HL-60 (cell line): ENCODE measurements at regions not wholly inside any gene's neighbourhood (a gene's known extent, or its start where the extent isn't known, plus 50 kb on each side); places are given as distances from the start of the nearest gene placed in this dataset.

ENCODE experiments used
- DNase-seq, 2 experiments: peaks; one replicate each; pipeline ENCODE4 v3.0.0-alpha.2; 2010 to 2020; ENCODE audit warnings: low read depth in 1 of 2, low spot score in 1 of 2
- H3K27ac ChIP-seq: fragments of 250-450 bp; sonication (Bioruptor Pico); replicated peaks from 2 replicates; pipeline ENCODE4 v1.5.1; 2020; ENCODE audit warnings: mild to moderate bottlenecking, moderate library complexity
- H3K27me3 ChIP-seq: fragments of 250-450 bp; sonication (Bioruptor Pico); 2 replicates; pipeline ENCODE4 v1.5.1; 2021; ENCODE audit warnings: mild to moderate bottlenecking, moderate library complexity; ENCODE audit not compliant: insufficient read depth, poor library complexity, severe bottlenecking
- H3K4me3 ChIP-seq: replicated peaks from 2 replicates; pipeline ENCODE4 v1.5.1; 2011; ENCODE audit warnings: mild to moderate bottlenecking, control low read depth, low read length; ENCODE audit not compliant: insufficient read depth
- CTCF ChIP-seq: IDR thresholded peaks from one replicate; pipeline ENCODE4 v1.5.1; 2011; ENCODE audit warnings: low read length, control low read depth, inconsistent platforms; ENCODE audit not compliant: insufficient read depth
- GABPA ChIP-seq: IDR thresholded peaks from 2 replicates; pipeline ENCODE4 v1.6.1; 2012; ENCODE audit warnings: low read depth
- POLR2AphosphoS5 ChIP-seq: IDR thresholded peaks from 2 replicates; pipeline ENCODE4 v1.6.1; 2012; ENCODE audit warnings: low read depth
- REST ChIP-seq: IDR thresholded peaks from 2 replicates; pipeline ENCODE4 v1.6.1; 2012; ENCODE audit warnings: low read depth; ENCODE audit not compliant: insufficient replicate concordance
- SPI1 ChIP-seq: IDR thresholded peaks from 2 replicates; pipeline ENCODE4 v1.6.1; 2012; ENCODE audit warnings: low read depth, mild to moderate bottlenecking, borderline replicate concordance

DNA sequence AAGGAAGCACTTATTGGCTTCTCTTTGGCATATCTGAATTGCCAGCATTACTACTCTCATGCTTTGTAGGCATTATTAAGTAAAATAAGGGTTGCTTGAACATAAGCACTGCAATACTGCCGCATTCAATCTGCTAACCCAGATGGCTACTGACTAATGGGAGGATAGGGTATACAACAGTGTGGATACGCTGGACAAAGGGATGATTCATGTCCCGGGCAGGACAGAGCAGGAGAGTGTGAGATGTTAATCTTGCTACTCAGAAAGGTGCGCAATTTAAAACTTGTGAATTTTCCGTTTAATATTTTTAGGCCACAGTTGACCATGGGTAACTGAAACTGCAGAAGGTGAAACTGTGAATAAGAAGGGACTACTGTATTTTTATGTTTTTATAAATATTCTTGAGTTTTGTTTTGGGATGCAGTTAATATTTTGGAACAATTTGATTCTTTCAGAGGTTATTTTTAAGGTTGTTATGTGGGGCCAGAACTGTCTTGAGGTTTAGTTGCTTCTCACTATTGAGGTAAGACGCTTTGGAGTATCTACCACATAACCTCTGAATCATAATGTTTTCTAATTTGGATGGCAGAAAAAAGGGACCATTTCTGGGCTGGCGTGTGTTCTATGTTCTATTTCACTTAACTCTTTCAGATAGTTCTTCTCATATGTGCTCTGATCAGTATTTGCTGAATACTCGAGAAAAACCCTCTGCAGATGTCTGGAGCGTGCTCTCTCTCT, 75.7 kb upstream of the SYPL1 start:
- H3K27ac ChIP-seq, result no peak overlapping the region
- no peak for DNase-seq
- peaks cover 2% of the 10 kb centered on the region for H3K27me3 ChIP-seq
- TF ChIP-seq REST, result no peak
- TF ChIP-seq CTCF, result no peak
- no peak for TF ChIP-seq POLR2AphosphoS5
- no peak for TF ChIP-seq GABPA
- no peak for TF ChIP-seq SPI1
- no peak overlapping the region for H3K4me3 ChIP-seq

- DNase-seq, result no peak
- Histone ChIP-seq H3K4me3 (no peak overlapping the region), H3K27ac (no peak overlapping the region), H3K27me3 (no peaks in the 10 kb centered on the region)
- TF ChIP-seq GABPA, result no peak
- TF ChIP-seq SPI1, result no peak
- TF ChIP-seq REST, result no peak
- no peak for TF ChIP-seq CTCF
- TF ChIP-seq POLR2AphosphoS5, result no peak
Measured at GRCh38 chr7:106185719-106186118, 73.6 kb upstream of the SYPL1 start.

DNA sequence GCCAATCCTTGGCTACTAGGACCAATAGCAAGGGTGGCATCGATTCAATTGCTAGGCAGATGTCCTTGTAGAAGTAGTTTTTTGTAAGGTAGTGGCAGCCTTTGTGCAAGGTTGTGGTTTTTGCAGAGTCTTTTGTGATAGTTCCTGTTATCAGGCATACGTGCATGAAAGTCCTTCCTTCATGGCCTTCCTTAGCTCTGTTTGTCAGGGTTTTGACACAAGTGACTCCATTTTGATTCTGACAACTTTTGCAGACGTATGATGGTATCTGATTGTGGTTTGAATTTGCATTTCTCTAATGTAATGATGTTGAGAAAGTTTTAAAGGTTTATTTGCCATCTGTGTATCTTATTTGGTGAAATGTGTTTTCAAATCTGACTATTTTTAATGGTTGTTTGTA, 71.8 kb upstream of the SYPL1 start:
- Histone ChIP-seq H3K27me3 (no peaks in the 10 kb centered on the region), H3K4me3 (no peak overlapping the region), H3K27ac (no peak overlapping the region)
- peak in 1 of 2 experiments; percentile 66 for DNase-seq
- TF ChIP-seq POLR2AphosphoS5 (no peak), CTCF (no peak), REST (no peak)
